LoVo (cell line): ENCODE measurements at regions not wholly inside any gene's neighbourhood (a gene's known extent, or its start where the extent isn't known, plus 50 kb on each side); places are given as distances from the start of the nearest gene placed in this dataset.
"Not testable (repeated sequence)": the region's sequence is repeated elsewhere in the genome, so short reads cannot be mapped to it uniquely, and the experiment has no call there.

Source experiments
- DNase-seq: peaks from one replicate; pipeline ENCODE4 v3.0.0-alpha.2; 2016; ENCODE audit warnings: low spot score

DNA sequence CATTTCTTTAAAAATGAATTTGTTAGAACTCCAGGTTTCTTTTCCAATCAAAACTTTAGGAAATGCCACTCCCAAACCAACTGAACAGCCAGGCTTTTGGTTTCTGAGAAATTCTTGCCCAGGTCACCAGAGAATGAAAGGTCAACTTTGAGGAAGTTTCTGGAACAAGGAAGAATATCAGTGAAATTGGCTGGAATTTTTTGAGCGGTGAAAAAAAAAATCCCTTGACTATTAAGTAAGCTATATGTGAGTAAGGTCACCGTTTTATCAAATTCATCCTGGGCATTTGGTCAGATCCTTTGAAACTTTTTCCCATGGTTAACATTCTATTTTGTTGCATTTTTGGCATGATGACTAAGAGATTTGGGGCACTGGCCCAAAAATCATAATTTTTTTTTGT, 469.3 kb downstream of the LTN1 start:
- DNase-seq, result no peak

DNA sequence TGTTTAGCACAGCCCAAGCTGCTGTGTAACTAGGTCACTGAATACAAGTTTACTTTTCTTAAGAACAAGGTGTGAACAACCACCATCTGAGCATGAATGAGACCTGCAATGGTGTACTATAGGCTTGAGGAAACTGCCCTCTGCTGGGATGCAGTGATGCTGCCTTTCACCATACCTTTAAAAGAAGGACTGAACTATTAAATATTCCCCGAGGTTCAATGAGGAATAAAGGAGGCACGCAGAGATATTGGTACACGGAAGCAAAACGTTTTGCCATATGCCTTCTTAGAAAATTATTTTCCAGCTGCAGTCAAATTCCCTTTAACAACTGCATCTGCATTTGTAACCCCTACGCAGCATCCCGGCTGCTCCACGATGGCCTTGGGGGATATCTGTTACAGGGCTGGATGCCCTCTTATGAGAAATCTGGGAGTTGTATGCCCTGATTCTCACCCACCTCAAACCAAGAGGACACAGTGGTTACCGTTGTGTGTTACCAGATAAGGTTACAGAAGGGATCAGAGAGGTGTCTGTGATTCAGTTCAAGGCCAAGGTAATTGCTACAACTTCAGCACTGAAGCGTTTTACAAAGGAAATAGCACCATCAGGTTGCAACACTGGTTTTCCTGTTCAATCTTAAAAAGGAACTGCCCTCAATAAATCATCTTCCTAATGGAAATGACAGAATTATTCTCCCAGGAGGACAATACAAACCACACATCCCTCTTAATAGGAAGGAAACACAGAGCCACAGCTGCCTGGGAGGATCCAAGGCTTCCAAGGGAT, 470.5 kb downstream of the LTN1 start:
- no peak for DNase-seq

DNA sequence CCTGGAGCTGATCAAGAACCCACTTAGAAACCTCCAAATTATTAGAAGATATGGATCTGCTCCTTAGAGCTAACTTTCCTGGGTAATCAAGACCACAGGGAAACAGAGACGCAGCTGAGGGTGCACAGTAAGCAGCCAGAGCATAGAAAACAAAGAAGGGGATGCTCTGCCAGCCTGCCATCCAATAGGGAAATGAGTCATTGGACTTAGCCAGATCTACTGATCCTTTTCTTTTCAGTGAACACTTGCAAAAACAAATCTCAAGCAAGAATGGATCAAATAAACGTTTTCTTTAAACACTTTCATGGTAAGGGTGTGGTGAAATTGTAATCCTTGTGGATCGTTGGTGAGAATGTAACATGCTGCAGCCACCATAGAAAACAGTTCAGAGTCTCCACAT, 474.0 kb downstream of the LTN1 start:
- no peak for DNase-seq

DNA sequence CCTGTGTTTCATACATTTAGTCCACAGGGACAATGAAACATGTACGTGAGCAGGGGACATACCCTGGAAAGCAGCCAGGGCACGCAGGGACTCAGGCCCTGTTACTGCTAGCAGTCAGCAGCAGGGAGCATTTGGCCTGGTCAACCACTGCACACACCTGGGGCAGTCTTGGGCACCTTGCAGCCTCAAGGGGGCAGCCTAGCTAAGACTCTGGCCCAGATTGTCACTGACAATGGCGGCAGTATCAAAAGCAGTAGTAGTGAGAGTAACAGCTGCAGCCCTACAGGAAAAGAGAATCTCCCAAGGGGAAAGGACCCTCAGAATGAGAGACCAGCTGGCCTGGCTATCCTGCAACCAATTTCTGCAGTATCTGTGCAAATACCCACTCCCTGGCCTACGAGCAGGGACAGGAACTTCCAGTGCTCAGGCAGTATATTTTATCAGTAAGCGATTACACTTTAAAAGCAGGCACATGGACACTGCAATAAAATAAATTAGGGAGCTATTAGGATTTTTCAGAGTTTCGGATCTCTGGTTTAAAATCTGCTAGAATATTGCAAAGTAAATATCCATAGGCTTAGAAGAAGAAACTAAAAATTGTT, 475.6 kb downstream of the LTN1 start:
- peak; percentile 57 for DNase-seq

DNA sequence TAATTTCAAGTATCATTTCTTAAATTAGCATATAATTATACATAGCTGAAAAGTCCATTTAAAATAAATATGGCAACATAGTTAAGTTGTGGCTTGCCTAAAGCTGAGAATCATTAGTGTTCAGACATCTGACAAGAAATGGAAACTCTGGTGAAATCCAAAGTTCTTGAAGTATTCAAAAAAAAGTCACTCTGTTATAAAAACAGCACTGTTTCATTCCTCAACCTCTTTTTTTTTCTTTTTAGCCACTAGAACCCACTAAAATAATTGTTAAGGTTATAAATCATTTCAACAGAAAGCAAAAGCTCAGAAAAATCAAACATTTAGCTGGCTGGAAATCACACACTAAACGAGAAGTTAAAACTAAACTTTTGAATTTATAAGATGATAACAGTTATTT, 476.7 kb downstream of the LTN1 start:
- DNase-seq, result no peak

DNA sequence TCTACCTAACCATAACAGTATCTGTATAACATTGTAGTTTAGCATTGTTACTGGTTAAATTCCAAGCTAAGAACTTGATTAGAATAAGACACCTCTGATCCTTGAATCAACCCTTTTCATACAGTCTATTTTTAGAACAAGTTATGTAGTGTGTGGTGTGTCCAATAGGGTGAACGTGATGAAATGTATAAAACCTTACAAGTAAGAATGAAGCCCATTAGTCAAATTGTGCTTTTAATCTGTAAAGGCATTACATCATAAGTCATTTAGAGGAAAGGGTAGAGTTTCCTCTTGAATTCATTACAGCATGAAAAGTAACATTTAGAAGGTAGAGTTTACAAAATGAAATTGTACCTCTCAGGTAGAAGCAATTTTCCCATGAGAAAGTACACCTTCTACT, 479.2 kb downstream of the LTN1 start:
- DNase-seq, result no peak

DNA sequence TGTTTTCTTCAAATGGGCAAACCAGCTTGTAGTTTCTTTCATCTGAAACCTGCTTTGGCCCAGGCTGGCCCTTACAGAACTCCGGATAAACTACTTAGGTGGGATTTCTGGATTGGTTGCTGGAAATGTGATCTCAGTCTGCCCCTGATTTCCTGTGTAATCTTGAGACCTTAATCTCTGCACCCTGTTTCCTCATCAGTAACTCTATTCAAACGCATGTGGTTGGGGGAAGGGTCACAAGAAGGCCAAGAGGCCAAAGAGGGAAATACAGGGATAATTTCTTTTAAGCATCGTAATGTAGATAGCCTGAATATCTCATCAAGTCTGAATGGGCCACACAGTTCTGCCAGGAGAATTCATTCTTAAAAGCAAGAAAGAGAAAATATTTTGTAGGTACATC, 483.6 kb downstream of the LTN1 start:
- DNase-seq, result no peak

DNA sequence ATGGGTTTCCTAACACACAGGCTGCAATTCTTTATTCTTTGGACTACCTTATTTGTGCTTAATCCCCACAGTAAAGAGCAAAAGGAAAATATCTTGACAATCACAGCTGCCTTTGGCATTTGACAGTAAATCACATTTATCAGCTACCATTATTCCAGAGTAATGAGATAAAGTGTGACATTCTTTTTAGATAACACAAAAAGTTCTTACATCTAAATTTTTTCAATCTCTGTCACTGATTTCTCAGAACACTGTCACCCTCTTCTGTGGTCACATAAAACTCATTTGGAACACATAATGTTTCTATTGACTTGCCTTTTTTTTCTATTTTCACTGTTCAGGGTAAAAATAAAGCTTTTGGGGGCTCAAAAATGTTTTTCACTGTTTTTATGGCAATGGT, 484.6 kb downstream of the LTN1 start:
- DNase-seq, result no peak

DNA sequence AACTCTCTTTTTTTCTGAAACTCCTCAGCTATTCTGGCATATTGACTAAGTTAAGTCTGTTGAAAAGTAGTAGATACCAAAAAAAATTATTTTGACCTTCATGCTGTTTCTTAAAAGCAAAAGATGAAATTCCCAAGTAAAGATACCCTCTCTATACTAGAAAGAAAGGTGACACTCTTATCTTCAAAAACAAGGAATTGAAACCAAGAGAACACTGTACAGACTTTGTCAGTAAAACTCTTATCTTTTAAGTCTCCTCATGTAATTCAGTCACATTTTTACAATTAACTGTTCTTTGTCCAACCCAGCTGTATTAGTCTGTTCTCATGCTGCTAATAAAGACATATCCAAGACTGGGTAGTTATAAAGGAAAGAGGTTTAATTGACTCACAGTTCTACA, 496.2 kb downstream of the LTN1 start:
- no peak for DNase-seq

DNA sequence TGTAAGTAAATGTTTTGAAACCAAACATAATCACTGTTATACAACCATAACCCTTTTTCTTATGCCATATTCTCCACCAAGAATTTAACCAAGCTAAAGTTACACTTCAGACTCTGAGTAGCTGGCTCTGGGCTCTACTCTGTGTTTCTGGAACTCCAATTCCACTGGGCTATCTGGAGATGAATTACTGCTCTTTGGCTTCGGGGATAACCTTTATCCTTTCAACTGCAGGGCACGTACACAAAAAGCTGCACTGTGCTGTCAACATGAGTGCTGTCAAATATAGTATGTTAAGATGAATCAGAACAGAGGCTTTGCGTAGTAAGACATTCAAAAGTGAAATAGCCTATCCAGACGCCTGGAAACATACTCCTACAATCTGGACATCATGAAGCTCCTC, 500.6 kb downstream of the LTN1 start:
- DNase-seq, result no peak

DNA sequence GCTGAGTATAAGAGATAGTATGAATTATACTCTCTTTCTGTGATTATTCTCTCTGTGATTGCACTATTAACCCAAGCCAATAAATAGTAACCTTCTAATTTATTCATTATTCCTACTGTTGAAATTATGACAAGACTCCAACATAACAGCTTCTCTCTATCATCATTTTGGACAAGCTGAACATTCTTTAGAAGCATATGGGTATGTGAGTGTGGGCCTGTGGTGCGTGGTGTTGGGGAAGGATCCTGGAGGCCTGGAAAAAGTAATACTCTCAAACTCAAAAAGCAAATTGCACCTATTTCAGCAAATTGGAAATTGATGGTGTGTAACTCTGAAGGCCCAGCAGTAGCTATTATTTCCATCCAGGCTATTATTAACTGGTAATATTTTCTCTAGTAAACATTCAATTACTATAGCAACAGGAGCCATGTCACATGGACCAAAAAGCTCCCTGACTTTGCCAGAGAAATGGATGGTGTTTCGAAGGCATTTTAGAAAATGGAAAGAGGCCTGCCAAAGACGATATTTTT, 502.8 kb downstream of the LTN1 start:
- no peak for DNase-seq

DNA sequence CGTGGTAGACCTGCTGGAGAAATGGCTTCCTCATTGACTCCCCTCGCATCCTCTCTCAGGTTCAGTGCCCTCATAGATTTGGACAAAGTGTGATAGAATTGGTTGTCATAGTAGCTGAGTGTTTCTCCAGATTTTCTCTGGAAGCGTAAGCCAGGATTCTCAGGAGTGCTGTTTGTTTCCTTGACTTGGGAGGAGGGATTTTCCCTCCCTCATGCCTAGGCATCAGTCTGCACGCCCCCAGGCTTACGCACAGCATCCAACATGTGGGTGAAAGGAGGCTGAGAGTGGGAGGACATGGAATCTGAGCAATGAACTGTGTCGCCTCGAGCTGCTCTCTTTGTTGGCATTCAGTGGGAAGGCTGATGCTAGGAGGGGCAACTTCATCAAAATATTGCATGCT, 503.5 kb downstream of the LTN1 start:
- DNase-seq, result no peak

DNA sequence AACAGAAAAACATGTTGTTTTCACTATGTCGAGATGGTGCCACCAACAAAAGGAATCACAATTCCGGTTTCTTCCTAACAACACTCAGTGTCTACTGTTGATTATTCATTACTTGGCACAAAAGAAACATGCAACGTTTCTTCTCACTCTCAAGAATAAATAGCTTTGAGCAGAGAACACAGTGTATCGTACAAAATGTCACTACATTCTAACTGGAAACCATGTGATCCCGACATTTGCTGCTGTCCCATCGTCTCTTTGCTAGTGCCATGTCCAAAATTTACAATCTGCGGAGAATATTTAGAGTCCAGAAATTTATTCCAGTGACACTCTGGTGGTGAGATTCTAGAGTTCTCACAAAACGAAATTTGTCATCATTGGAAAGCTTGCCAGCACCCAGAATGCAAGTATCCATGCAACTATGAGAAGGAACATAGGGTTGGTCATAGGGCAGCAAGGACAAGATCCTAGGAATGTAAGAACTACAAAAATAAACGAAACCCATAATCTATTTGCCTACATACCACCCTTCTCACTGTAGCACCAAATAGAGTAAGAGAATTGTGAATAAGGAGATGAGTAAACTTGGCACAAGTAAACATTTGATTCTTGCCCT, 505.1 kb downstream of the LTN1 start:
- DNase-seq, result no peak

DNA sequence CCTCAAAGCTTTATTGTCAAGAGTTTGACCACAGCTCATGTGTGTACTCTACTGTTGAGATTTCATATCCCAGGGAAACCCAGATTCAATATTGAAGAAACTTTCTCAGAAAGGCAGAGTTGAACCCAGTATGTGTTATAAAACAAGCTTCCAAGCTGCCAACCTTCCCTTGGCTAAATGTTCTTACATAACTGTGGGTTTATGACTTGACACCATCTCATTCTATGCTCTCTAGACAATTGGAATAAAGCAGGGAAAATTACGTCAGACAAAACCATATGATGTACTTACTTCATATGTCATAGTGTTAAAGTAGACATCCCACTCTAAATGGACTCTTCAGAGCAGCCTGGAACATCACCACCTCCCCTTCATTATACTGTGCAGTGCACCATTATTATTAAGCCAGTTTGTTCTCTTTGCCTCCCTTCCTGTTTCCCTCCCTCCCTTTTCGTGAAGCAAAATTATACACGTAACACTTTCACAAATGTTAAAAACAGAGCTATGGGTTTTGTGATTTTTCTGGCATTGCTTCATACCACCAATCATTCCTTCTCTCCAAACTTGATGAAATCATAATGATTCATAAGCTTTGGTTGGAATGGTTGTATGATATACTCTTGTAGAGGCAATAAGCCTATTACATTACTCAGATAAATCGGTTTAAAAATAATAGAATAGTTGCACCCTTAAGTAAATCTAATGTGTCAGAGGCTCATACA, 507.2 kb downstream of the LTN1 start:
- DNase-seq, result no peak

DNA sequence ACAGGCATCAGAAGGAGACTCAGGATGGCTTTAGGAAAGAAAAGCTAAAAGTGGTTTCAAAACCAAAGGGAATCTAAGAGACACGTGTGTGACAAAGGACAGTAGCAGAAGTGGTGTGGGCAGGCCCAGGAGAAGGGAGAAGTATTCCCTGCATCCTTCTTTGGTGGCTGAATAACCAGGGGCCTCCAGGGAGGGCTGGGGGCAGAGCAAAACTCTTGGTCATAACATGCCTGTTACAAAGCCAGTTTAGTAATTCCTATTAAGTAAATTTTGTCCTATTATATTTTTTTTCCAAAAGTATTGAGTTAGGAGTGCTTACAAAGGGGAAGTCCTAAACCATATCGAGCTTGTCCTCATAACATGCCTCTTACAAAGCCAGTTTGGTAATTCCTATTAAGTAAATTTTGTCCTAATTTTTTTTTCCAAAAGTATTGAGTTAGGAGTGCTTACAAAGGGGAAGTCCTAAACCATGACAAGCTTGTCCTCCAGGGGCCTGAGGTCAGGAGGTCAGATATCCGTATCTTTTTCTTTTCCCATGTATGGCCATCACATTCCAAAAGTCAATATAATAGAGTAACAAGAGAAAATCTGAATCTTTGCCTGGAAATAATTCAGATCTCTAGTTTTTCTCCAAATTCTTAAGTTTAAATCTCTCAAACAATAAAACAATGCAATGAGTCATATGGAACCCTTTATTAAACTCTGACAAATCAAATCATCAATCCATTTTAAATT, 509.2 kb downstream of the LTN1 start:
- DNase-seq, result no peak

DNA sequence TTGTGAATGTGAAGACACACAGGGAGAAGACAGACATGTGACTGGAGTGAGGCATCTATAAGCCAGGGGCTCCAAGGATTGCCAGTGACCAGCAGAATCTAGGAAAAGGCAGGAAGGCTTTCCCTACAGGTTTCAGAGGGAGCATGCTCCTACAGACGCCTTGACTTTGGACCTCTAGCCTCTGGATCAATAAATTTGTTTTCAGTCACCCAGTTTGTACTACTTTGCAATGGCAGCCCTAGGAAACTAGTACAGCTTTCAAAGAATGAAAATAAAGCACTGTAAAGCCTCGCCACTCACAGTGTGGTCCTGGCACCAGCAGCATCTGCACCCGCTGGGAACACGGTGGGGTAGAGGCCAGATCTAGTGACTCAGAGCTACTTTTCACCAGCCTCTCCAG, 510.0 kb downstream of the LTN1 start:
- DNase-seq, result no peak

DNA sequence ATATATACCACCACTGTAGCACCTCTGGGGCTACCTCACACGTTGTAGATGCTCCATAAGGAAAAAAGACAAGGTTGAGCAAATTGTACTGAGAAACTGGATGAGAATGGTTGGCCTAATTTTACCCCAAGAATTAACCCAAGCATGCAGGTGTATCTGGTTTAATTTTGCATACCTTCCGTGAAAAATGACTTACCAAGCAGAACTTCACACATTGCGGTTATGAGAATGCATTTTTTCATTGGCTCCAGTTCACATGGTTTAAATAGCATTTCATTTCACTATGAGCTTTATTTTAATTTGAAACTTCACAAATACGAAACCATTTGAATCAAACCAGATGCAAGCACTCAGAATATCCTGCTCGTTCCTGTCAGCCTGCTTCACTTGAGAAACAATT, 512.2 kb downstream of the LTN1 start:
- DNase-seq, result no peak

DNA sequence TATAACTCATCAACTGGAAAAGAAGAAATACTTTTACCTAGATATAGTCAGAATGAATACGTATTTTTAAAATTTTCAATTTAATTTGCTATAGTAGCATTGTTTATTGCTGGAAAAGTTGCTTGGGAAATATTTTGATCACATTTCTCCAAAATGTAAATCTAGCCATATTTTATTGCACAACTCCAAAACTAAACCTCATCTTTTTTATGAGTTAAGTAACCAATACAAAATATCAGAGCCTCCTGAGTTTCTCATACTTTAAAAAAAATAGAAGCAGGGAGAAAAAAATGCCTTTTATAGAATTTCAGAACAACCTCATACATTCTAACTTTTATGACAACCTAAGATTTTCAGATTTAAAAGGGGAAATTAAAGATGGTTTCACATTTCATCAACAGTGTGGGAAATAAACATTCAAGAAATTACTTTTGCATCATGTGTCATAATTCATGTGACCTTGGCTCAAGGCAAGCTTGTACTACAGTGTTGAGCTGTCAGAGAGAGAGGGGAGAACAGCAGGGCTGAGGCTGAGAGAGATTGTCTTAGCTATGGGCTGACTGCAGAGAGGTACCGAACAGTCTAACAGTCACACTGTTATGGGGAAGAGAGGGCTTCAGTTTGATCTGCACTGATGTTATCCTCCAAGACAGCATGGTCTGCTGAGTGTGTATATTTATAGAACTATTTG, 519.0 kb downstream of the LTN1 start:
- no peak for DNase-seq

DNA sequence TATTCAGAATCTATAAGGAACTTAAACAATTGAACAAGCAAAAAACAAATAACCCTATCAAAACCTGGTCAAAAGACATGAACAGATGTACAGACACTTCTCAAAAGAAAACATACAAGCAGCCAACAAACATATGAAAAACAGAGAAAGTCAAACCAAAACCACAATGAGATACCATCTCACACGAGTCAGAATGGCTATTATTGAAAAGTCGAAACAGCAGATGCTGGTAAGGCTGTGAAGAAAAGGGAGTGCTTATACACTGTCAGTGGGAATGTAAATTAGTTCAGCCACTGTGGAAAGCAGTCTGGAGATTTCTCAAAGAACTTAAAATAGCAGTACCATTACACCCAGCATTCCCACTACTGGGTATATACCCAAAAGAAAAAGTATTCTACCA, 520.1 kb downstream of the LTN1 start:
- DNase-seq, result not testable (repeated sequence)

DNA sequence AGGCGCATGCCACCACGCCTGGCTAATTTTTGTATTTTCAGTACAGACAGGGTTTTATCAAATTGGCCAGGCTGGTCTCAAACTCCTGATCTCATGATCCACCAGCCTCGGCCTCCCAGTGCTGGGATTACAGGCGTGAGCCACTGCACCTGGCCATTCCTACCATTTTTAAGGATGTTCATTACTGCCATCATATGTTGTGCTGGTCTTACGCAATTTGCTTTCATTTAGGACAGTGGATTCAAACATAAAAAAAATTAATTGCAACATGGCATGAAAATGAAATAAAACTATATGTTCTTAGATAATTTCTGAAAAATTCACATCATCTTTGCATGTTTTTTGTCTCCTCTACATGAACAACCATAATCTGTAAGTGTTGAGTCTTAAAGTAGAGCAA, 527.7 kb downstream of the LTN1 start:
- DNase-seq, result no peak

DNA sequence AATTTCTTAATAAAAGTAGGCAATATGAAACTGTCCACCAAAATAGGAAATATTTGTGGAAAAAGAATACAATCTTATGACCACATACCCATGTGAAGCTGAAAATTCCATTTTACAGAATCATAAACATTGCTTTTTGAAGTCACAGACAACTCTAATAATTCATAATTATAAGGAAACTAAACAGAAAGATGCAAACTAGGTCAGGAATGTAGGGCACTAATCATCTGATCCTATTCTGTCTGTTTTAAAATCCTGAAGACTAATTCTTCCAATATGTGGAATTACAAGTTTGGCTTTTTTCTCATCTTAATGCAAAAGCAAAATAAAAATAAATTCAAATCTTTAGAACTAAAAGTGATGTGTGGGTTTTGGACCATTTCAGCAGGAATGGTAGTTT, 528.6 kb downstream of the LTN1 start:
- no peak for DNase-seq
